ENCODE measurements at regions not wholly inside any gene's neighbourhood (a gene's known extent, or its start where the extent isn't known, plus 50 kb on each side); places are given as distances from the start of the nearest gene placed in this dataset.

DNA sequence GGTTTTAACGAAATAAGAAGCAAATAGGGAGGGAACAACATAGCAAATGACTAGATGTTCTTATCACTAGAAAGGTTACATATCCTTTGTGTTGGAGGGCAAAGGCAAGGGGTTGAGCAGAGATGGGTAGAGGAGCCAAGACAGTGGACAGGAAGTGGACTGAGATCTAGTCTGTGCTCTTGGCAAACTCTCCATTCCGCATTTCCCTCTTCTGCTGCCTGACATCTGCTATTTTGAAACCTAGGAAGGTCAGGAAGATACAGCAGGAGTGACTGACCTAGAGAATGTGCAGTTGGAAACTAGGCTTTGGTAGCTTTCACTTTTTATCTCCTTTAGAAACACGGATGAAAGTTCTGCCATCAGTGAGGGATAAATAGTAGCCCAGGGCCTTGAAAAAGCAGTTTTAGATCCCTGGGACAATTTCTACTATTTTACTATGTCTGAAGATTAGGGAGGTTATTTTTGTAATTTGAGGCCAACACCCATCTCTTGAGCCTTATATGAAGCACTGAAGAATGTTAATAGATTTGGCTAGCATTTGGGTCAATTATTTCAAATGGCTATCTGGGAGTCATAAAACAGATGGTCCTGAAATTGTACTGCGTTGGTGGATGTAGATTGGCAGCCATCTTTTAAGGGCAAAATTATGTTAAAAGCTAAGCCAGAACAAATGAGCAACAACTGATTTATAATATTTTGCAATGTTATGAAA lies 410.3 kb downstream of the PCNX1 start:
- TF ChIP-seq, protein P1, sequence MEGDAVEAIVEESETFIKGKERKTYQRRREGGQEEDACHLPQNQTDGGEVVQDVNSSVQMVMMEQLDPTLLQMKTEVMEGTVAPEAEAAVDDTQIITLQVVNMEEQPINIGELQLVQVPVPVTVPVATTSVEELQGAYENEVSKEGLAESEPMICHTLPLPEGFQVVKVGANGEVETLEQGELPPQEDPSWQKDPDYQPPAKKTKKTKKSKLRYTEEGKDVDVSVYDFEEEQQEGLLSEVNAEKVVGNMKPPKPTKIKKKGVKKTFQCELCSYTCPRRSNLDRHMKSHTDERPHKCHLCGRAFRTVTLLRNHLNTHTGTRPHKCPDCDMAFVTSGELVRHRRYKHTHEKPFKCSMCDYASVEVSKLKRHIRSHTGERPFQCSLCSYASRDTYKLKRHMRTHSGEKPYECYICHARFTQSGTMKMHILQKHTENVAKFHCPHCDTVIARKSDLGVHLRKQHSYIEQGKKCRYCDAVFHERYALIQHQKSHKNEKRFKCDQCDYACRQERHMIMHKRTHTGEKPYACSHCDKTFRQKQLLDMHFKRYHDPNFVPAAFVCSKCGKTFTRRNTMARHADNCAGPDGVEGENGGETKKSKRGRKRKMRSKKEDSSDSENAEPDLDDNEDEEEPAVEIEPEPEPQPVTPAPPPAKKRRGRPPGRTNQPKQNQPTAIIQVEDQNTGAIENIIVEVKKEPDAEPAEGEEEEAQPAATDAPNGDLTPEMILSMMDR (IDR thresholded peaks at IDR 0.05) = no peak
- TF ChIP-seq POLR2AphosphoS5 (IDR thresholded peaks at IDR 0.05) (no peak), EP300 (IDR thresholded peaks at IDR 0.05) (no peak), POLR2A (IDR thresholded peaks at IDR 0.05) (no peak)

All from stomach (tissue), 4 donors.